ENCODE measurements at regions not wholly inside any gene's neighbourhood (a gene's known extent, or its start where the extent isn't known, plus 50 kb on each side); places are given as distances from the start of the nearest gene placed in this dataset.

DNA sequence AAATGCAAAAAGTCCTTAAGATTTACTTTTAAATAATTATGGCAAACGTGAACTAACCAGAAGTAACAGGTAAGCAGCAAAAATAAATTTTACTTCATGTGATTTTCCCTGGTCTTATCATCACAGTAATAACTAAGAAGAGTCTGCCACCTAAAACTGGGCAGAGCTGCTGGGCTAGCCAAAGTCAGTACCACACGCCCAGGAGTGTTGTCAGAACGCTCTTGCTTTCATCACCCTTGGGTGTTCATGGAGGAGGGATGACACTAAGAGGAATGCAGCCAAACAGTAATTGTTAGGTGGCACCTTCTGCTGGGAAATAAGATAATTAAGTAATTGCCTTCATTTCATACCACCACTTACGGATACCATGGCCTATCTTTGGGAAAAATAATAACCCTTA, 92.0 kb upstream of the NEUROD1 start:
- Histone ChIP-seq H3K4me3 (ENCODE audit: low read length) (no peak overlapping the region), H3K9ac (ENCODE audit: low read length) (no peak overlapping the region), H3K27me3 (ENCODE audit: control insufficient read depth, insufficient read depth, low read length) (no peaks in the 10 kb centered on the region)

DNA sequence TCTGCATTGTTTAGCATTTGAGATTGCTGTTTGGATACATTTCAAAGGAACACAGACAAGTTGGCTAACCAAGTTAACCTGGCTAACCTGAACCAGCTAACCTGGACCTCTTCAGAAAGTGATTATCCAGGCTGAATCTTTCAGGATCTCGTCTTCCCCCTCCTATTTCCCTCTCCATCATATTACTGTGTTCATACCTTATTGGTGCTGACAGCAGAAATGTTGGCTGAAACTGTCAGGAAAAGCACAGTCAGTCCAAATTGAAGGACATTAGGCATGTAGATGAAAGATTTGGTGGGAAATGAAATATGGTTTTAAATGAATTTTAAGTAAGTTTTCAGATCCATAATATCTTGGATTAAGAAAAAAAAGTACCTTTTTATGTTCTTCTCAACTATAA, 92.5 kb upstream of the NEUROD1 start:
- Histone ChIP-seq H3K4me3 (ENCODE audit: low read length) (no peak overlapping the region), H3K36me3 (ENCODE audit: control insufficient read depth, insufficient read depth, low read length) (no peaks in the 10 kb centered on the region), H3K9me3 (ENCODE audit: control insufficient read depth, low read length) (no peaks in the 10 kb centered on the region), H3K27me3 (ENCODE audit: control insufficient read depth, insufficient read depth, low read length) (no peaks in the 10 kb centered on the region), H3K9ac (ENCODE audit: low read length) (no peak overlapping the region), H3K4me1 (ENCODE audit: control insufficient read depth, insufficient read depth, low read length) (peaks cover 4% of the 10 kb centered on the region)

More for the DNA sequence above, 92.0 kb upstream of the NEUROD1 start:
- Histone ChIP-seq H3K4me1 (ENCODE audit: control insufficient read depth, insufficient read depth, low read length) (no peaks in the 10 kb centered on the region), H3K9me3 (ENCODE audit: control insufficient read depth, low read length) (no peaks in the 10 kb centered on the region), H3K36me3 (ENCODE audit: control insufficient read depth, insufficient read depth, low read length) (no peaks in the 10 kb centered on the region)

DNA sequence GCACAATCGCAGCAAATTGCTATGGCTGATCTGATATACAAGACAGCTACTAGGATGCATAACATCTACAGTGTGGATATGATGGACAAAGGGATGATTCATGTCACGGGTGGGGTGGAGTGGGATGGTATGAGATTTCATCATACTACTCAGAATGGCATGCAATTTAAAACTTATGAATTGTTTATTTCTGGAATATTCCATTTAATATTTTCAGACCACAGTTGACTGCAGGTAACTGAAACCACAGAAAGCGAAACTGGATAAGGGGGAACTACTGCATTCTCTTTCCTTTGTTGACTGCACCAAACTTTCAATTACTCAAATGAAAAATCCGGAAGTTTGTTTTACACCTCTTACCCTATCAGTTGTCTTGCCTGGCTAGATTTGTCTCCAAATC, 94.4 kb upstream of the NEUROD1 start:
- Histone ChIP-seq H3K4me1 (ENCODE audit: control insufficient read depth, insufficient read depth, low read length) (peaks cover 14% of the 10 kb centered on the region), H3K9ac (ENCODE audit: low read length) (no peak overlapping the region), H3K36me3 (ENCODE audit: control insufficient read depth, insufficient read depth, low read length) (no peaks in the 10 kb centered on the region), H3K27me3 (ENCODE audit: control insufficient read depth, insufficient read depth, low read length) (no peaks in the 10 kb centered on the region), H3K9me3 (ENCODE audit: control insufficient read depth, low read length) (no peaks in the 10 kb centered on the region), H3K4me3 (ENCODE audit: low read length) (no peak overlapping the region)

DNA sequence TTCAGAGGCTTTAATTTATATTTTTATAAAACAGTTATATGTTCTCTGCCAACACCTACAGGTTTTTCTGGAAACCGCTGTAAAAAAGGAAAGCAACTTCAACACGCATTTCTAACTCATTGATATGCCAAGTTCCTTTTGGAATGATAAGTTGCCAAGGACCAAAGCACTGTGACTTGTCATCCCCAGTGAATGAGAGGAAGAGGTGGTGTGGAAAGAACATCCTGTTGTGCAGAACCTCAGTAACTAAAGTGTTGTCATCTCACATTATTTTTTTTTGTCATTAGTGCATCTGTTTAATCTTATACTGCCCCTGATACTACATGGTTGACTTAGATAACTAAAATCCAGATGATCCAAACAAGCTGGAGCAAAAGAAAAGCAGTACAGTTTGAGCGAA, 96.0 kb upstream of the NEUROD1 start:
- H3K9me3 ChIP-seq (ENCODE audit: control insufficient read depth, low read length): no peaks in the 10 kb centered on the region
- no peaks in the 10 kb centered on the region for H3K36me3 ChIP-seq (ENCODE audit: control insufficient read depth, insufficient read depth, low read length)
- no peak overlapping the region for H3K9ac ChIP-seq (ENCODE audit: low read length)
- H3K4me1 ChIP-seq (ENCODE audit: control insufficient read depth, insufficient read depth, low read length): peaks cover 25% of the 10 kb centered on the region
- H3K27me3 ChIP-seq (ENCODE audit: control insufficient read depth, insufficient read depth, low read length): no peaks in the 10 kb centered on the region
- H3K4me3 ChIP-seq (ENCODE audit: low read length): no peak overlapping the region

DNA sequence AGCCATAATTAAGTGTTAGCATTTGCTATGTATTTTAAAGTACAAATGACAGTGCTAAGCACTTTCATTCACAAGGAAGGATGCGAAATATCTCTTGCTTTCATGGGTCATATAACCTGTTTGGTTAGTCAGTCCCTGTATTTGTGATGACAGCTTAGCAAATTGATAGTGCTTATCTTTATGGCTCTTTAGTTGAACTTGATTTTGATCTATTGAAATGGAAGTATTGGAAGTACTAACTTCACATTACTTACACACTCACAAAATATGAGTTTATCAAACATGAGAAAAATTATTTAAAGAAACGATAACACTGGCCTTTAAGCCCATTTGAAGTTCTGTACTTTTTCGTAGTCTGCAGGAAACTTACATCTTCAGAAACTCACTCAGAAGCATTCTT, 97.4 kb upstream of the NEUROD1 start:
- peaks cover 29% of the 10 kb centered on the region for H3K4me1 ChIP-seq (ENCODE audit: control insufficient read depth, insufficient read depth, low read length)
- no peak overlapping the region for H3K9ac ChIP-seq (ENCODE audit: low read length)
- no peak overlapping the region for H3K4me3 ChIP-seq (ENCODE audit: low read length)
- no peaks in the 10 kb centered on the region for H3K36me3 ChIP-seq (ENCODE audit: control insufficient read depth, insufficient read depth, low read length)
- H3K27me3 ChIP-seq (ENCODE audit: control insufficient read depth, insufficient read depth, low read length): no peaks in the 10 kb centered on the region
- H3K9me3 ChIP-seq (ENCODE audit: control insufficient read depth, low read length): no peaks in the 10 kb centered on the region

DNA sequence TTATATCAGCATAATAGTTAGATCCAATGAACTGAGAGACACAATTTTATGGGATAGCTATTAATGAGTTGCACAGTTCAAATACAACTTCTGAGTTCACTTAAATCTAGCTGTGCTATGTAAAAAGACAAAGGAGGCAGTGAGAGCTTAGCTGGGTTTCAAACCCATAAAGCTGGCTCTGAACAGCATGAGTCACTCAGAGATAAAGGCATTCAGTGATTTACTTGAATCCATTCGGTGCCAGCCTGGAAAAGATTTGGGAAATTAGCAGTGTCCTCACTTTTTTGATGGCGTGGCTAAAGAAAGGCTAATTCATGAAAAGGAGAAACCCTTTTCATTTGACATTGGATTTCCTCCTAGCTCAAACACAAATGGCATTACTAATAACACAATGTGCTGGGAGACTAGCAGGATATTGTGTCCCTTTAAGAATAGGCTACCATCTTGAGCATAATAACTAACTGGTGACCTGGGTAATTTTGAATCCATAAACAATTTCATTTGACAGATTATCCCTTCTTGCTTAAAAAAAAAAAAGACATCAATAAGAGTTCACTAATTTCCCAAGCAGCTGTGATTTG, 98.4 kb upstream of the NEUROD1 start:
- peaks cover 38% of the 10 kb centered on the region for H3K4me1 ChIP-seq (ENCODE audit: control insufficient read depth, insufficient read depth, low read length)

DNA sequence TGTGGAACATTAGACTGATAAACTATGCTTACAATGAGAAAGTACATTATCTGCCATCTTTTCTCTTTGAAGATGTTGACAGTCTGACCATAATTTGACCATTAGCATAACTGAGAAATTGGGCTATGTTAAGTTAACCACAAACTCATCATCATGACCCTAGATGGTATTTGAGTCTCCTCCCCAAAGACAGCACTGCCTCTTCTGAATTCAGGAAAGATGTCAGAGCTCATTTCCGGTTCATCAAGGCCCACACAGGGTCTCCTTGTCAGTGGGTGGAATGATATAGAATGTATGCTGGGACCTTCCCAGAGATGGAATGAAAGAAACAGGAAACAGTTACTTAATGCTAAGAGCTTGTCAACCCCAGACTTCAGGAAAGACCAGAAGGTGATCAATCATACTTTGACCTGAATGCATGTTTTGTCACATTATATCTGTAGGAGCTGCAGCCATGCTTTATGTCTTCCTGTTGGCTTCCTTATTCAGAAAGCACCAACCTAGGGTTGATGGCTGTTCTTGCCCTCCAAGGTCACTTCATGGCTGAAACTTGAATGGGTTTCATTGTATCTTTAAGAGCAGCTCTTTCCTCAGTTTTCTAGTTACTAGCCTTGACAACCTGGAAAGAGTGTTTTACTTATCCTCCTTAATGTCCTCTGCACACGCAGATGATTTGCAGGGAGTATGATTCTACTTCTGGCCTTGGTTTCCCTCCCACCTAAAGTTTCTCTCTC, 99.1 kb upstream of the NEUROD1 start:
- no peaks in the 10 kb centered on the region for H3K9me3 ChIP-seq (ENCODE audit: control insufficient read depth, low read length)
- H3K9ac ChIP-seq (ENCODE audit: low read length): no peak overlapping the region
- H3K36me3 ChIP-seq (ENCODE audit: control insufficient read depth, insufficient read depth, low read length): no peaks in the 10 kb centered on the region
- no peaks in the 10 kb centered on the region for H3K27me3 ChIP-seq (ENCODE audit: control insufficient read depth, insufficient read depth, low read length)
- no peak overlapping the region for H3K4me3 ChIP-seq (ENCODE audit: low read length)
- H3K4me1 ChIP-seq (ENCODE audit: control insufficient read depth, insufficient read depth, low read length): peaks cover 45% of the 10 kb centered on the region

More for the DNA sequence above, 98.4 kb upstream of the NEUROD1 start:
- H3K27me3 ChIP-seq (ENCODE audit: control insufficient read depth, insufficient read depth, low read length): no peaks in the 10 kb centered on the region
- no peak overlapping the region for H3K9ac ChIP-seq (ENCODE audit: low read length)
- no peaks in the 10 kb centered on the region for H3K36me3 ChIP-seq (ENCODE audit: control insufficient read depth, insufficient read depth, low read length)
- no peak overlapping the region for H3K4me3 ChIP-seq (ENCODE audit: low read length)
- no peaks in the 10 kb centered on the region for H3K9me3 ChIP-seq (ENCODE audit: control insufficient read depth, low read length)

DNA sequence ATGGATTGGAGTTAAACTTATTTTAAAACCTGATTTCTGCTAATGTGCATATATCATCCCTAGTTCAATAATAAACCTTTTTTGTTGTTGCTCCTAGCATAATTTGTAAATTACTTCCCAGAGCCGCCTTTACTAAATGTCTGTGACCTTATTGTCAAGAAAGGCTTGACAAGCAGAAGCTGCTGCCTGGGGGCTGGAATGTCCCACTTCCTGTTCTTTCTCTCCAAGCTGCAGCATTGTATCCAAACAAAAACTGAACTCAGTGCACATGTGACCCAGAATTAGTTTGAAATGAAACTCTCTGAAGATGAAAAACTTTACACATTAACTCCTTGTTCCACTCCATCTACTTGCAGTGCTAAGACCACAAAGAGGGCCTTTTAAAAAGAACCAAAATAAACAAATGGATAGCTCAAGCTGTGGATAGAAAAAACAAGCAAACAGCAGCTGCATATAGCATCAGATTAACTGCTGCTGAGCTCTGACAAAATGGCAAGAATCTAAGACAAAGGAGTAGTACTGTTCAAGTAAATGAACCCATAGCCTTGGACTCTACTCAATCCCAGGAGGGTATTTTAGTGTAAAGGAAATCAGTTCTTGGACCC, 99.8 kb upstream of the NEUROD1 start:
- H3K4me3 ChIP-seq (ENCODE audit: low read length): no peak overlapping the region
- H3K36me3 ChIP-seq (ENCODE audit: control insufficient read depth, insufficient read depth, low read length): no peaks in the 10 kb centered on the region
- H3K4me1 ChIP-seq (ENCODE audit: control insufficient read depth, insufficient read depth, low read length): peaks cover 47% of the 10 kb centered on the region
- no peak overlapping the region for H3K9ac ChIP-seq (ENCODE audit: low read length)
- no peaks in the 10 kb centered on the region for H3K27me3 ChIP-seq (ENCODE audit: control insufficient read depth, insufficient read depth, low read length)
- H3K9me3 ChIP-seq (ENCODE audit: control insufficient read depth, low read length): no peaks in the 10 kb centered on the region

DNA sequence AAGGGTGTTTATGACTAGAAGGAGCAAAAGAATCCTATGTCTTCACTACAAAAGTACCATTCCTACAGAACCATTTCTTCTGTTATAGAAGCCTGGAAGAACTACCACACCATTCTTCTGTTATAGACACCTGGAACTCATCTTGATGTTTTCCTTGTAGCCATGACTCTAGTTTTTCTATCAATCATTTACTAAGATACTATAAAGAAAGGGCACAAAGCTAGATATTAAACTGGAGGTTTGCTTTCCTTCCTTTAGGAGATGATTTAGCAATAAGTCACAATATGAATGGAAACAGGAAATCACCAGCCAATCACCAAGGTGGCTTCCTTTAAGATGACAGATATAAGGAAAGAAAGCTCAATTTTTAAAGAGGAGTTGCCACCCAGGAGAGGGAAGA, 100.3 kb upstream of the NEUROD1 start:
- H3K4me3 ChIP-seq (ENCODE audit: low read length): no peak overlapping the region
- H3K36me3 ChIP-seq (ENCODE audit: control insufficient read depth, insufficient read depth, low read length): no peaks in the 10 kb centered on the region
- no peak overlapping the region for H3K9ac ChIP-seq (ENCODE audit: low read length)
- peaks cover 47% of the 10 kb centered on the region for H3K4me1 ChIP-seq (ENCODE audit: control insufficient read depth, insufficient read depth, low read length)
- H3K27me3 ChIP-seq (ENCODE audit: control insufficient read depth, insufficient read depth, low read length): no peaks in the 10 kb centered on the region
- no peaks in the 10 kb centered on the region for H3K9me3 ChIP-seq (ENCODE audit: control insufficient read depth, low read length)

DNA sequence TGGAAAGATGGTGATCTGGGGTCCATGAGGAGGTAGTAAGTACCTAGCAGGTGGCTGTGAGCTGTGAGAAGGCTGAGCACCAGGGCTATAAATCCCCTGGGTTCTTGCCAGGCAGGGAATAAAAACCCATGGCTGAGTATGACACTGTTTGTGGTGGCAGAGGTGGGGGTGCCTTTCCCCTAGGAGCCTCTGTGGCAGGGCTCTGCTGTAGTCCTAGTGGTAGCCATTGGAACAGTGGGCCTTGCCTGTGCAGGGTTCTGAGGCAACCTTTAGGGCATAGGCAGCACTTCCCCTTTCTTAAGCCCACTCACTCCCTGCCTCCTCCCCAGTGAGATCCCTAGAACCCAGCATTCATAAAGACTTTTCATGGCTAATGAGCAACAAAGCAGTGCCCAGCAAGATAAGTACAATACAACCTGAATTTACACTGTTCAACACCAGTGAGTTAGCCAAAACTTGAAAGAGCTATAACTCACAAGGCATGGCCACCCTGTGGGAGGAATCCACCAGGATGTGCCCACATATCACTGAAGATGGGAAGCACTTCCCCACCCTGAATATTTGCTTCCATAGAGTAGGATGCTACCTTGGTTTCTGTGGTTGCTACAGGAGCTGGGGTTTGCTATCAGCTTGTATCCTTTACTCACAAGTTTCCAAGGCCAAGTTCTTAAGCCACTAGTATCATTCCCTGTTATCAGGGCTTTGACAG, 100.9 kb upstream of the NEUROD1 start:
- Histone ChIP-seq H3K4me3 (ENCODE audit: low read length) (no peak overlapping the region), H3K36me3 (ENCODE audit: control insufficient read depth, insufficient read depth, low read length) (no peaks in the 10 kb centered on the region), H3K9ac (ENCODE audit: low read length) (no peak overlapping the region), H3K9me3 (ENCODE audit: control insufficient read depth, low read length) (no peaks in the 10 kb centered on the region), H3K27me3 (ENCODE audit: control insufficient read depth, insufficient read depth, low read length) (no peaks in the 10 kb centered on the region), H3K4me1 (ENCODE audit: control insufficient read depth, insufficient read depth, low read length) (peaks cover 53% of the 10 kb centered on the region)

DNA sequence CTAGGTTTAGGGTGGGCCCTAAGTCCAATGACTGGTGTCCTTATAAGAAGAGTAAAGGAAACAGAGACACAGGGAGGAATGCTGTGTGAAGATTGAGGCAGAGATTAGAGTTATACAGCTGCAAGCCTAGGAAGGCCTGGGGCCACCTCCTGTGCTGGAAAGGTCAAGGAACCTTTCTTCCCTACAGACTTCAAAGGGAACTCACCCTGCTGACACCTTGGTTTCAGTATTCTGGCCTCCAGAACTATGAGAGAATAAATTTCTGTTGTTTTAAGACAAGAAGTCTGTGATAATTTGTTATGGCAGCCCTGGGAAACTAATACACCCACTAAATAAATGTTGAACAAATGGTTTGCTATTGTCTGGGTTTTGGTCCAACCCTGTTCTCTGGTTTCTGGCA, 102.3 kb upstream of the NEUROD1 start:
- H3K27me3 ChIP-seq (ENCODE audit: control insufficient read depth, insufficient read depth, low read length): no peaks in the 10 kb centered on the region
- H3K9ac ChIP-seq (ENCODE audit: low read length): no peak overlapping the region
- no peak overlapping the region for H3K4me3 ChIP-seq (ENCODE audit: low read length)
- H3K9me3 ChIP-seq (ENCODE audit: control insufficient read depth, low read length): no peaks in the 10 kb centered on the region
- H3K36me3 ChIP-seq (ENCODE audit: control insufficient read depth, insufficient read depth, low read length): no peaks in the 10 kb centered on the region
- H3K4me1 ChIP-seq (ENCODE audit: control insufficient read depth, insufficient read depth, low read length): peaks cover 54% of the 10 kb centered on the region

DNA sequence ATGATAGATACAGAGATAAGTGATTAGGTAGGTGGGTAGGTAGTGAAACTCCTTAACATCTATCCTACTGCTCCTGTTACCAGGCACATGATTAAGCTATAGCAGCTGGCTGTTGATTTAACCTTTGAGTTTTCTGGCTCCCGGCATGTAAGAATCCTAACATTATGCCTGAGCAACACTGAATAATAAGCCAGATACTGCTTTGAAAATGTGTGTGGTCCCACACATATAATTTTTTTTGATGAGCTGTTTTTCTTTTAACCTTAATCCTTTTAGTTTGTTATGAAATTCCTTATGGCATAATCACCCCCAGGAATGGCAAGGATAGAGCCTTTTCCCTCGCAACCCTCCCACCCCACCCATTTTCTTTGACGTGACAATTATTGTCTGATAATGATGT, 104.2 kb upstream of the NEUROD1 start:
- no peak overlapping the region for H3K4me3 ChIP-seq (ENCODE audit: low read length)
- no peaks in the 10 kb centered on the region for H3K36me3 ChIP-seq (ENCODE audit: control insufficient read depth, insufficient read depth, low read length)
- peaks cover 45% of the 10 kb centered on the region for H3K4me1 ChIP-seq (ENCODE audit: control insufficient read depth, insufficient read depth, low read length)
- H3K9ac ChIP-seq (ENCODE audit: low read length): no peak overlapping the region
- no peaks in the 10 kb centered on the region for H3K9me3 ChIP-seq (ENCODE audit: control insufficient read depth, low read length)
- no peaks in the 10 kb centered on the region for H3K27me3 ChIP-seq (ENCODE audit: control insufficient read depth, insufficient read depth, low read length)
